ENCODE measurements at regions not wholly inside any gene's neighbourhood (a gene's known extent, or its start where the extent isn't known, plus 50 kb on each side); places are given as distances from the start of the nearest gene placed in this dataset.

- H3K27ac ChIP-seq: no peak overlapping the region
- no peaks in the 10 kb centered on the region for H3K27me3 ChIP-seq
- no peaks in the 10 kb centered on the region for H3K9me3 ChIP-seq
- no peak for DNase-seq (ENCODE audit: low spot score in 2 of 2)
- TF ChIP-seq EP300 (IDR thresholded peaks at IDR 0.05): no peak
- no peaks in the 10 kb centered on the region for H3K4me1 ChIP-seq
- no peaks in the 10 kb centered on the region for H3K36me3 ChIP-seq
- no peak overlapping the region for H3K4me3 ChIP-seq
Measured at GRCh38 chr5:125289606-125290005, 543.2 kb upstream of the ZNF608 start.

GRCh38 chr5:125290935-125291334 is 544.5 kb upstream of the ZNF608 start:
- DNase-seq (ENCODE audit: low spot score in 2 of 2): no peak
- no peaks in the 10 kb centered on the region for H3K4me1 ChIP-seq
- no peaks in the 10 kb centered on the region for H3K27me3 ChIP-seq
- H3K27ac ChIP-seq: no peak overlapping the region
- TF ChIP-seq POLR2AphosphoS5 (IDR thresholded peaks at IDR 0.05) (no peak), CTCF (IDR thresholded peaks at IDR 0.05) (no peak), EP300 (IDR thresholded peaks at IDR 0.05) (no peak), POLR2A (IDR thresholded peaks at IDR 0.05) (no peak)
- 90% methylated on average over 5 of the region's 5 CpGs for WGBS
- no peaks in the 10 kb centered on the region for H3K9me3 ChIP-seq
- H3K4me3 ChIP-seq: no peak overlapping the region
- no peaks in the 10 kb centered on the region for H3K36me3 ChIP-seq

- TF ChIP-seq POLR2A (IDR thresholded peaks at IDR 0.05) (no peak), POLR2AphosphoS5 (IDR thresholded peaks at IDR 0.05) (no peak), EP300 (IDR thresholded peaks at IDR 0.05) (no peak), CTCF (IDR thresholded peaks at IDR 0.05) (no peak)
- 66% methylated on average over 4 of the region's 4 CpGs for whole genome bisulfite sequencing
- no peak overlapping the region for H3K27ac ChIP-seq
- no peaks in the 10 kb centered on the region for H3K36me3 ChIP-seq
- DNase-seq (ENCODE audit: low spot score in 2 of 2): no peak
- H3K4me3 ChIP-seq: no peak overlapping the region
- H3K4me1 ChIP-seq: no peaks in the 10 kb centered on the region
- no peaks in the 10 kb centered on the region for H3K27me3 ChIP-seq
- H3K9me3 ChIP-seq: no peaks in the 10 kb centered on the region
Measured at GRCh38 chr5:125291447-125291846, 545.0 kb upstream of the ZNF608 start.

GRCh38 chr5:125293223-125293622 is 546.8 kb upstream of the ZNF608 start:
- no peaks in the 10 kb centered on the region for H3K27me3 ChIP-seq
- H3K4me1 ChIP-seq: no peaks in the 10 kb centered on the region
- H3K4me3 ChIP-seq: no peak overlapping the region
- DNase-seq (ENCODE audit: low spot score in 2 of 2): no peak
- WGBS: 59% methylated on average over 1 of the region's 1 CpG
- TF ChIP-seq POLR2A (IDR thresholded peaks at IDR 0.05) (no peak), EP300 (IDR thresholded peaks at IDR 0.05) (no peak), CTCF (IDR thresholded peaks at IDR 0.05) (no peak), POLR2AphosphoS5 (IDR thresholded peaks at IDR 0.05) (no peak)
- no peak overlapping the region for H3K27ac ChIP-seq
- H3K9me3 ChIP-seq: no peaks in the 10 kb centered on the region
- H3K36me3 ChIP-seq: no peaks in the 10 kb centered on the region

GRCh38 chr5:125293726-125294125 is 547.3 kb upstream of the ZNF608 start:
- DNase-seq (ENCODE audit: low spot score in 2 of 2): no peak
- H3K9me3 ChIP-seq: no peaks in the 10 kb centered on the region

More at GRCh38 chr5:125293726-125294125, 547.3 kb upstream of the ZNF608 start:
- no peak for TF ChIP-seq POLR2A (IDR thresholded peaks at IDR 0.05)
- TF ChIP-seq POLR2AphosphoS5 (IDR thresholded peaks at IDR 0.05): no peak
- no peak for TF ChIP-seq CTCF (IDR thresholded peaks at IDR 0.05)
- TF ChIP-seq EP300 (IDR thresholded peaks at IDR 0.05): no peak
- Histone ChIP-seq H3K36me3 (no peaks in the 10 kb centered on the region), H3K27ac (no peak overlapping the region), H3K4me1 (no peaks in the 10 kb centered on the region), H3K27me3 (no peaks in the 10 kb centered on the region), H3K4me3 (no peak overlapping the region)
- 75% methylated on average over 4 of the region's 4 CpGs for WGBS

Measured in suprapubic skin (tissue), 4 donors.